Erythroblast (primary cell): ENCODE measurements at regions not wholly inside any gene's neighbourhood (a gene's known extent, or its start where the extent isn't known, plus 50 kb on each side); places are given as distances from the start of the nearest gene placed in this dataset.

Source experiments
- GATA1 ChIP-seq: IDR thresholded peaks from 2 replicates; pipeline ENCODE4 v1.6.1; 2011; ENCODE audit warnings: low read depth, mild to moderate bottlenecking, control low read depth, low read length, moderate library complexity
- POLR2A ChIP-seq: IDR thresholded peaks from 2 replicates; pipeline ENCODE4 v1.6.1; 2011; ENCODE audit warnings: mild to moderate bottlenecking, low read length

DNA sequence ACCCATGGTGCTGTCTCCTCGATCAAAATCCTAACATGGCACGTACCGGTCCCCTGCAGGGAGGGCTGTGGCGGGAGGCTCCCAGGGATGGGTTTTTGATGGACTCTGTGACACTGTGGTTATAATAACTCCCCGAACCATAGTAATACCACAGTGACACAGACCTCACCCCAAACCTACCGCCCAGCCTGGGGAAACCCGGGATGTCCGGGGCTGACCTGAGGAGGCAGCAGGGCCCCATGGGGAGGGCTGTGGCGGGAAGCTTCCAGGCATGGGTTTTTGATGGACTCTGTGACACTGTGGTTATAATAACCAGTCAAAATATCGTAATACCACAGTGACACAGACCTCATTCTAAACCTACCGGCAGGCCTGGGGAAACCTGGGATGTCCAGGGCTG lies 378.0 kb downstream of the TMEM121 start:
- TF ChIP-seq POLR2A (no peak), GATA1 (no peak)
